ENCODE measurements at regions not wholly inside any gene's neighbourhood (a gene's known extent, or its start where the extent isn't known, plus 50 kb on each side); places are given as distances from the start of the nearest gene placed in this dataset.

DNA sequence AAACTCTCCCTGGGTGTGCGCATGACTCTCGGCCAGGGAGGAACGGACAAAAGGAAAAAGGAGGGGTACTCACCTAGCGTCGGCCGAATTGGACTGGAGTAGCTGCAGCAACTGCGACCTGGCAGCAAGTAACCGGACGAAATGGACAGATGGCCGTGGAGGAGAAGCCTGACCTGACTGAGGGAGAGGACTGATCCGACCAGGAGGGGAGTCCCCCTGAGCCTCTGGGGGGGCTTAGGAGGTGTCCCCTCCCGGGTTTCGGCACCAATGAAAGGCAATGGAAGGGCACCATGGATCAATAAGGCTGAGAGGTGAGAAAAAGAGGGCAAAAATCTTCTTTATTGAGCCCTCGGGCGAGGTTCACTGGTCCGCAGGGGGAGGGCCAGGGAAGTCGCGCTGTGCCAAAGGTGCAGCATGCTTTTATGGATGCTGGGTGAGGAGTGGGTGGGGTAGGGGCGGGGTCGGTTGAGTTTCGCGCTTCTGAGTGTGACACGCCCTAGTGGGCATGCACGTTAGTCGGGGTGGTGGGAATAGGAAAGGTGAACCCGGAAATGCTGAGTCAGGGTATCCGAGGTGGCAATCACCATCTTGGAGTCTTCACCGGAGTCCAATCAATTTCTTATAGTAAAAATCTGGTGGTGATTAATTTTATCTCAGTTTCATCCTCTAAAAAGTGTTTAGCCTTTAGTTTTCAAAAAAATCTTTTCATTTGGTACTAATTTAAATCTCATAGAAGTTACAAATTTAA is 638.5 kb upstream of the DPP6 start:
- TF ChIP-seq, protein P1, sequence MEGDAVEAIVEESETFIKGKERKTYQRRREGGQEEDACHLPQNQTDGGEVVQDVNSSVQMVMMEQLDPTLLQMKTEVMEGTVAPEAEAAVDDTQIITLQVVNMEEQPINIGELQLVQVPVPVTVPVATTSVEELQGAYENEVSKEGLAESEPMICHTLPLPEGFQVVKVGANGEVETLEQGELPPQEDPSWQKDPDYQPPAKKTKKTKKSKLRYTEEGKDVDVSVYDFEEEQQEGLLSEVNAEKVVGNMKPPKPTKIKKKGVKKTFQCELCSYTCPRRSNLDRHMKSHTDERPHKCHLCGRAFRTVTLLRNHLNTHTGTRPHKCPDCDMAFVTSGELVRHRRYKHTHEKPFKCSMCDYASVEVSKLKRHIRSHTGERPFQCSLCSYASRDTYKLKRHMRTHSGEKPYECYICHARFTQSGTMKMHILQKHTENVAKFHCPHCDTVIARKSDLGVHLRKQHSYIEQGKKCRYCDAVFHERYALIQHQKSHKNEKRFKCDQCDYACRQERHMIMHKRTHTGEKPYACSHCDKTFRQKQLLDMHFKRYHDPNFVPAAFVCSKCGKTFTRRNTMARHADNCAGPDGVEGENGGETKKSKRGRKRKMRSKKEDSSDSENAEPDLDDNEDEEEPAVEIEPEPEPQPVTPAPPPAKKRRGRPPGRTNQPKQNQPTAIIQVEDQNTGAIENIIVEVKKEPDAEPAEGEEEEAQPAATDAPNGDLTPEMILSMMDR (IDR thresholded peaks at IDR 0.05): no peak
- no peak for TF ChIP-seq POLR2A (IDR thresholded peaks at IDR 0.05)

Data from thyroid gland (tissue), 4 donors.